ENCODE measurements at regions not wholly inside any gene's neighbourhood (a gene's known extent, or its start where the extent isn't known, plus 50 kb on each side); places are given as distances from the start of the nearest gene placed in this dataset.

DNA sequence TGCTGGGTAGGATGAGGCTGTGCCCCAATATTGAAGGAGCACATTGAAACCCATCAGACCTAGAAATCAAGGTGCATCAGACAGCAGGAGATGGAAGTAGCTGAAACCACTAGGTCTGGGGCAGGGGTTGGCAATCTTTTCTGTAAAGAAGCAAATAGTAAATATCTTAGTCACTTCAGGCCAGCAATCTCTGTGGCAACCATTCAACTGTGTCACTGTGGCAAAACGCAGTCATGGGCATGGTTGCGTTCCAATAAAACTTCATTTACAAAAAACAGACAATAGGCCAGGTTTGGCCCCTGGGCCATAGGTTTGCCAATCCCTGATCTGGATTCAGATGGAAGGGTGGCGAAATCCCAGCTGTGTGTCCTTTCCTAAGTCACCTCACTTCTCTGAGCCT lies 397.3 kb downstream of the MED13L start:
- TF ChIP-seq, protein P1, sequence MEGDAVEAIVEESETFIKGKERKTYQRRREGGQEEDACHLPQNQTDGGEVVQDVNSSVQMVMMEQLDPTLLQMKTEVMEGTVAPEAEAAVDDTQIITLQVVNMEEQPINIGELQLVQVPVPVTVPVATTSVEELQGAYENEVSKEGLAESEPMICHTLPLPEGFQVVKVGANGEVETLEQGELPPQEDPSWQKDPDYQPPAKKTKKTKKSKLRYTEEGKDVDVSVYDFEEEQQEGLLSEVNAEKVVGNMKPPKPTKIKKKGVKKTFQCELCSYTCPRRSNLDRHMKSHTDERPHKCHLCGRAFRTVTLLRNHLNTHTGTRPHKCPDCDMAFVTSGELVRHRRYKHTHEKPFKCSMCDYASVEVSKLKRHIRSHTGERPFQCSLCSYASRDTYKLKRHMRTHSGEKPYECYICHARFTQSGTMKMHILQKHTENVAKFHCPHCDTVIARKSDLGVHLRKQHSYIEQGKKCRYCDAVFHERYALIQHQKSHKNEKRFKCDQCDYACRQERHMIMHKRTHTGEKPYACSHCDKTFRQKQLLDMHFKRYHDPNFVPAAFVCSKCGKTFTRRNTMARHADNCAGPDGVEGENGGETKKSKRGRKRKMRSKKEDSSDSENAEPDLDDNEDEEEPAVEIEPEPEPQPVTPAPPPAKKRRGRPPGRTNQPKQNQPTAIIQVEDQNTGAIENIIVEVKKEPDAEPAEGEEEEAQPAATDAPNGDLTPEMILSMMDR (conservative IDR thresholded peaks at IDR 0.05): no peak
- no peak overlapping the region for H3K27ac ChIP-seq

DNA sequence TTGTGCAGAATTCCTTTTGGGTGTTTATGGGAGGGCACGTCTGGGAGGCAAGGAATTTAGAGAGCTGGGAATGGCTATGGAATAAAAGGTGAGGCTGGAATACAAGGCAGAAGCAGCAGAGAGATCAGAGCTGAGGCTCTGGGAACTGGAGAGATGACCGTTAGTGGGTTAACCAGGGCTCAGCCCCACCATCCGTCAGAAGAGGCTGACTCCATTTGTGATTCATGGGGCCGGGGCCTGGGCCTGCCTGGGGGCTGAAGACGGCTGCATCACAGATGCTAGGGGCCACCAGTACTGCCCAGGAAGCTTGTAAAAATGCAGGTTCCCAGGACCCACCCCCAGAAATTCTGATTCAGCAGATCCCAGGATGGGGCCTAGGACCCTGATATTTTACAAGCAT lies 398.1 kb downstream of the MED13L start:
- TF ChIP-seq, protein P1 (conservative IDR thresholded peaks at IDR 0.05): no peak
- H3K27ac ChIP-seq: no peak overlapping the region

DNA sequence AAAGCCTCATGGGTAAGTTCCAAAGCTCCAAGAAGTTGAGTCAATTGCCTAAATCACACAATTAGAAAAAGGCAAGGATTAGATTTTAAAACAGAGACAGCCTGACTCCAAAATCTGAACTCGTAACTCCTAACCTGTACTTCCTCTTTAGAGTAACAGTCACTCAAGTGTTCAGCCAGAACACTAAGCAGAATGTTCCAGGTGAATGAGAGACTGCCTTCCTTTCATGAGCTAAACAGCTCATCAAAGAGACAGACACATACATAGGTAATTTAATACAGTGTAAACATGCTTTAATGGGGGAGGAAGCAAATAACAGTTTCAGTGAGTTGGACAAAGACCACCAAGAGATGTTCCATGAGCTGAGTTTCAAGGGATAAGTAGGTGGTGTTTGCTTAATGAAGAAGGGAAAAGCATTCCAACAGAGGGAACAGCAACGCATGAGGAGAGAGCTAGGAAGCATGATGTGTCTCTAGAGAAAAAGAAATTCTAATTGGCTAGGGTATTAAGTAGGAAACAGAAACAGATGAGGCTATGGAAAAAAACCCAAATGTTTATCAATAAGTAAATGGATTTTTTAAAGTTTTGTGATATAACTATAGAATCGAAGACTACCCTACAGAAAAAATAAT lies 403.9 kb downstream of the MED13L start:
- H3K27ac ChIP-seq: peak overlapping the region; percentile 94

DNA sequence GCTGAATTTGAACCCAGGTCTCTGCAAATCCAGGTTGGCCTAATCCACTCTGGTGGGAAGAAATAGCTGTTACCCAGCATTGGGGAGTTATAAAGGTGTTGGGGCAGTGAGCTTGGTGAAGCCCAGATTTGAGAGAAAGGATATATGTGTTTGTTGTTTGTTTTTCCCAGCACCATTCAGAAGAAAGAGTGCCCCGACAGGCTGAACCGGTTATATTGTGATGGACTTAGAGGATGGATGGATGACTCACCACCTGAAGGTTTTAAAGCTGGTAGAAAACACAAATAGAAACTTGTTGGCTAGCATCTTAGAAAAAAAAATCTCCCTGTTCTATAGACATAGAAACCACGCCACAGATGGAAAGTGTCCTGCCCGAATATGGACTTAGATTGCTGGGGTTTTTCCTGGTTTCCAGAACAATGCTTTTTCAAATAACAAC lies 404.6 kb downstream of the MED13L start:
- TF ChIP-seq, protein P1 (conservative IDR thresholded peaks at IDR 0.05): no peak
- H3K27ac ChIP-seq: peak overlapping the region; percentile 94

More for the DNA sequence above, 403.9 kb downstream of the MED13L start:
- TF ChIP-seq, protein P1 (conservative IDR thresholded peaks at IDR 0.05): no peak

DNA sequence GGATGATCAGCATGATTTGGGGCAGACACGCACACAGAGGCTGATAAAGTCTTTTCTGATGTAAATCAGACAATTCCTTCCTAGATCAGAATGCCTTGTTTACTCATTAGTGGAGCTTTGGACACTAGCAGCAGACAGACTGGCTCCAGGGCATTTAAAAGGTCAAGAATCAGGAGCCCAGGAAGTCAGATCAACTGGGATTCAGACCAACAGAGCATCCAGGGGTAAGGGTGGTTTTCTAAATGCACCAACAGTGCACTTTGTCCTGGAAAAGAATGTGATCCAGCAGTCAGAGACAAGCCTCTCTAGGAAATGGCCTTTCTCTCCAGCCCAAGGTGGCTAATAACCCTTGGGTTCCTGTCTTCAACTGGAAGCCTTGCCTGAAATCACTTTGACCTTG lies 405.3 kb downstream of the MED13L start:
- TF ChIP-seq, protein P1 (conservative IDR thresholded peaks at IDR 0.05): no peak

DNA sequence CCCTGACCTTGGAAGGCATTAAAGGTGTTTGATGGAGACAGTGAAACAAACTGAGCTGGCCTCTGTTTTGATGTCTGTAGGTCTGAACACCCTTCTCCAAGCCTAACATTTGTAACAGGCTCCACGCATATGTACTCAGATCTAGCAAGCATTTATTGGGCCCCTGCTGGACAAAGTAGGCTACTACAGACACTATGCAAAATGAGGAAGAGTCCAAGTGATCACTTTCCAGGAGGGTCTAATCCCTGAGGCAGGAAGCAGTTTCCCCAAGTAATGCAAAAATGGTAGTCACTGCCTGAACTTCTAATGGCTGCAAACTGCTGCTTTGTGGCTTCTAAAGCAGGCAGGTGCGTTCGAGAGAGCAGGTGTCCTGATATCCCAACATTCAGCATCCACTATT lies 405.8 kb downstream of the MED13L start:
- TF ChIP-seq, protein P1 (conservative IDR thresholded peaks at IDR 0.05): peak; percentile 69
- peak overlapping the region; percentile 94 for H3K27ac ChIP-seq

More for the DNA sequence above, 405.3 kb downstream of the MED13L start:
- H3K27ac ChIP-seq: peak overlapping the region; percentile 94

DNA sequence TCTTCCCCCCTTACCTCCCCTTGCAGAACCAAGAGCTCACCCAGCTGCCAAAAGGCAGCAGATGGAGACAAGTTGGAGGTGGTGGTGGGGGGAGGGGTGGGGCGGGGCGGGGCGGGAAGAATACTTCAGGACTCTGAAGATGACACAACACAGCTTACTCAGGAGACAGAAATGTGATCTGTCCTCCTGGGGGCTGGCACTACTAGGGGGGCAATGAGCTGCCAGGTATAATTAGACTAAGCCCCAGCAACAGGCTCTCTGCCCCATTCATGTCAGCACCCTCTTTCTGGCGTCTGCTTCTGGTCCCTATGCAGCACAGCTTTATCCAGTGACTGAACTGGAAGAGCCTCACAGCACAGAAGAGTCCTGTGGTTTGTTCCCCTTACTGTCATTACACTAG lies 407.0 kb downstream of the MED13L start:
- H3K27ac ChIP-seq: peak overlapping the region; percentile 94; the same call in 1 of the 2 replicates
- TF ChIP-seq, protein P1 (conservative IDR thresholded peaks at IDR 0.05): no peak
